ENCODE measurements at regions not wholly inside any gene's neighbourhood (a gene's known extent, or its start where the extent isn't known, plus 50 kb on each side); places are given as distances from the start of the nearest gene placed in this dataset.

DNA sequence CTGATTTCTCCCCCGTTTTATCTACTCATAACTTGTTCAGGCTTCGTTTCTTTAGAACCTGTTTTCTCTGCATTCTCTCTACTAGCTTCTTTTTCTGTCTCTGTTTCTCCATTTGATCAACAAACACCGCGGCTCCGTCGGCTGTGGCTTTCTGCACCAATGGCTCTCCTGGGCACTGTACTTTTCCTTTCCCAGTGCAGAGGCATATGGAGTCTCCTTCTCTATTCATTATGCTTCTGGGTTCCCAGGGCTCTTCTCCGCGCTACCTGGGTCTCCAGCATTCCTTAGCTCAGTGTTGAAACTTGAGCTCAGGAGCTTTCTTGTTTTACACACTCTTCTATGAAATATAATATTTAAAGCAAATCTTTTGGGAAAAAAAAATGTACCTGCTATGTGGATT, 196.6 kb upstream of the SOX11 start:
- no peaks in the 10 kb centered on the region for H3K27me3 ChIP-seq
- H3K4me1 ChIP-seq, result no peaks in the 10 kb centered on the region
- no peak for TF ChIP-seq Cebpa-rat (IDR thresholded peaks at IDR 0.05)
- H3K9me3 ChIP-seq, result no peaks in the 10 kb centered on the region
- no peak overlapping the region for H3K27ac ChIP-seq
- H3K4me2 ChIP-seq, result no peak overlapping the region
- H3K36me3 ChIP-seq, result no peaks in the 10 kb centered on the region
- H3K4me3 ChIP-seq, result no peak overlapping the region
- no peaks in the 10 kb centered on the region for H4K20me1 ChIP-seq
- H3K9ac ChIP-seq, result no peak overlapping the region

DNA sequence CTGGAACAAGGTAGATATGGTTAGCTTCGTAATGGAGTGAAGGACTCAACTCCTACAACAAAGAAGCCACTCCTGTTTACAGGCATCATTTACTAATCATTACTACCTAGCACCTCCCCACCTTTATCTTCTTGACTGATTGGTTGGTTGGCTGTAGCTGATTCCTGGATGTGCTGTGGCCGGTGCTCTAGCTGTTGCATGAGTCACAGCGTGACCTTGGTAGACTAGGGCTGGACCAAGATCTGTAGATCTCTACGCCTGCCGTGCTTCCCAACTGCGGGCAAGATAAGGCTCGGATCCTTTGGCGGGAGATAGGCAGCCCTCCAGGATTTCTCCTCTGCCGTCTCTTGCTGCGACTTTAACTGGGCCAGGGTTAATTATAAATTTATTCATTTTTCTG, 194.3 kb upstream of the SOX11 start:
- H3K9ac ChIP-seq, result no peak overlapping the region
- no peaks in the 10 kb centered on the region for H3K27me3 ChIP-seq
- H3K36me3 ChIP-seq, result no peaks in the 10 kb centered on the region
- no peak overlapping the region for H3K4me2 ChIP-seq
- no peaks in the 10 kb centered on the region for H3K9me3 ChIP-seq
- no peak overlapping the region for H3K27ac ChIP-seq
- no peaks in the 10 kb centered on the region for H3K4me1 ChIP-seq
- no peak overlapping the region for H3K4me3 ChIP-seq
- H4K20me1 ChIP-seq, result no peaks in the 10 kb centered on the region
- no peak for TF ChIP-seq Cebpa-rat (IDR thresholded peaks at IDR 0.05)

DNA sequence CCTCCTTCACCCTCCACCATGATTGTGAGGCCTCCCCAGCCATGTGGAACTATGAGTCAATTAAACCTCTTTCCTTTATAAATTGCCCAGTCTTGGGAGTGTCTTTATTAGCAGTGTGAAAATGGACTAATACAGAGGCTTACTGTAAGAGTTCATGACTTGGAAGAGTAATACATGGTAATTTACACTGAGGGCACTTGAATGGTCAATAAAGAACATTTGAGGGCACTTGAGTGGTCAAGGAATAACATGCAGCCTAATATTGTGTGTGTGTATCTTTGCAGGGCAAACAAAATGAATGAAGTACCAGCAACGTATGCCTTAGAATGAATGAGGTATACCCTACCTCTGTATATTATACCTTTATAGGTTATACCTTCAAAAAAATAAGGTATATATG, 190.4 kb upstream of the SOX11 start:
- no peak for TF ChIP-seq Cebpa-rat (IDR thresholded peaks at IDR 0.05)
- Histone ChIP-seq H3K4me3 (no peak overlapping the region), H3K36me3 (no peaks in the 10 kb centered on the region), H3K27me3 (no peaks in the 10 kb centered on the region), H3K9me3 (no peaks in the 10 kb centered on the region), H4K20me1 (no peaks in the 10 kb centered on the region), H3K27ac (no peak overlapping the region), H3K4me2 (no peak overlapping the region), H3K9ac (no peak overlapping the region), H3K4me1 (no peaks in the 10 kb centered on the region)

DNA sequence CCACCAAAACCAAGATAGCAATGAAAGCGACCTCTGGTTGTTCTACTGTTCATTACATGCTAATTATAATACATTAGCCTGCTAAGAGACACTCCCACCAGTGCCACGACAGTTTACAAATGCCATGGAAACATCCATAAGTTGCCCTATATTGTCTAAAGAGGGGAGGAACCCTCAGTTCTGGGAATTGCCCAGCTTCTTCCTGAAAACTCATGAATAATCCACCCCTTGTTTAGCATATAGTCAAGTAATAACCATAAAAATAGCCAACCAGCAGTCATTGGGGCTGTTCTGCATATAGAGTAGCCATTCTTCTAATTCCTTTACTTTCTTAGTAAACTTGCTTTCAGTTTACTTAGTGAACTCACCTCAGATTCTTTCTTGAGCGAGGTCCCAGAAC, 189.8 kb upstream of the SOX11 start:
- no peaks in the 10 kb centered on the region for H4K20me1 ChIP-seq
- no peak overlapping the region for H3K4me2 ChIP-seq
- H3K36me3 ChIP-seq, result no peaks in the 10 kb centered on the region

DNA sequence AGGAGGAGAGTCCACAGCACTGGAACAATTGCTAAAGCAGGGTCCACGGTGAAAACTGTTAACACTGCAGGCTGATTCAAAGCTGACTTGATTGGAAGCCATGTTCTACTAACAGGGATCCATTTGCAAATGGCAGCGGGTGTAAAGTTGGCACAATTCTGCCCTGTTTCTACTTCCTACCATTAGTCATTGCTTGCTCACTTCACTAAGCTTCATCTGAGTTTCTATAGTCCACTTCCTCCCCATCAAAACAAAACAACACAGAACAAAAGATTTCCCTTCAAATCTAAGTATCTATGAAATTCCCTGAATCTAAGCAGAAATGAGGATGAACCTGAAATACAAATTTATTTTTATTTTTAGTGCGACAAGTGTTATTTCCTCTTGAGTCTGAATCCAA, 187.4 kb upstream of the SOX11 start:
- Histone ChIP-seq H3K4me2 (no peak overlapping the region), H3K4me1 (no peaks in the 10 kb centered on the region), H3K36me3 (no peaks in the 10 kb centered on the region), H3K9ac (no peak overlapping the region), H3K9me3 (no peaks in the 10 kb centered on the region), H3K27me3 (no peaks in the 10 kb centered on the region), H4K20me1 (no peaks in the 10 kb centered on the region), H3K27ac (no peak overlapping the region), H3K4me3 (no peak overlapping the region)
- TF ChIP-seq Cebpa-rat (IDR thresholded peaks at IDR 0.05), result no peak

More for the DNA sequence above, 189.8 kb upstream of the SOX11 start:
- Histone ChIP-seq H3K4me3 (no peak overlapping the region), H3K4me1 (no peaks in the 10 kb centered on the region), H3K9ac (no peak overlapping the region), H3K27me3 (no peaks in the 10 kb centered on the region), H3K9me3 (no peaks in the 10 kb centered on the region), H3K27ac (no peak overlapping the region)
- TF ChIP-seq Cebpa-rat (IDR thresholded peaks at IDR 0.05), result no peak

DNA sequence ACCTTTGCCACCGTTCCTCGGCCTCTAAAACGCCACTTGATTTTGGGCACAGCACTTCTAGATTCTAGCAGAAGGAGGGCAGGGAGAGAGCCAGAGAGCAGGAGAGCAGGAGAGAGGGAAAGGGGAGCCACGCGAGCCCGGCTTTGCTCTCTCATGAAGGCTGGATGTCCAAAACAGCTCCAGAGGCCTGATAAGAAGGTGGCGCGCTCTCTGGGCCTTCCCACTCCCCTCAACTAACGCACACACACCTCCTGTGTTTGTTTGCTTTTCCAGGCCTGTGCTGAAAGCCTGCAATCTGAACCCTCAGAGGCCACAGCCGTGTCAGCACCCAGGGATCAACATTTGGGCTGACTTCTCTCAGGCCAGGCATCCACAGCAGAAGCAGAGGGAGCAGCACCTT, 184.8 kb upstream of the SOX11 start:
- no peaks in the 10 kb centered on the region for H3K36me3 ChIP-seq
- TF ChIP-seq Cebpa-rat (IDR thresholded peaks at IDR 0.05), result no peak
- no peaks in the 10 kb centered on the region for H4K20me1 ChIP-seq
- no peaks in the 10 kb centered on the region for H3K27me3 ChIP-seq
- H3K27ac ChIP-seq, result no peak overlapping the region
- no peak overlapping the region for H3K4me3 ChIP-seq
- no peak overlapping the region for H3K4me2 ChIP-seq
- H3K9ac ChIP-seq, result no peak overlapping the region
- no peaks in the 10 kb centered on the region for H3K4me1 ChIP-seq
- no peaks in the 10 kb centered on the region for H3K9me3 ChIP-seq

DNA sequence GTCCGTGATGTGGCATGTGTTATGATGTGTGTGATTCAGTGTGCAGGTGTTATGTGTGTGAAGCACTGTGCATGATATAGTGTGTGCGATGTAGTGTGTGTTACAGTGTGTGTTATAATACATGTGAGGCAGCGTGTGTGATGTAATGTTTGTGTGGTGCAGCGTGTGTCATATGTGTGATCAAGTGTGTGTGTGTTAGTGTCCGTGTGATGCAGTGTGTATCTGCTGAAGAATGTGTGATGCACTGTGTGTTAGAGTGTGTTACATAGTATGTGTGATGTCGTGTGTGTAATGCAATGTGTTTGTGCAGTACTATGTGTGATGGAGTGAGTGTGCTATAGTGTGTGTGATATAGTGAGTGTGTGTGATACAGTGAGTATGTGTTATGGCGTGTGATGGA, 182.8 kb upstream of the SOX11 start:
- H3K4me2 ChIP-seq, result no peak overlapping the region
- H3K27ac ChIP-seq, result no peak overlapping the region
- no peaks in the 10 kb centered on the region for H4K20me1 ChIP-seq
- H3K9me3 ChIP-seq, result no peaks in the 10 kb centered on the region
- H3K9ac ChIP-seq, result no peak overlapping the region
- H3K36me3 ChIP-seq, result no peaks in the 10 kb centered on the region
- no peak for TF ChIP-seq Cebpa-rat (IDR thresholded peaks at IDR 0.05)
- H3K27me3 ChIP-seq, result no peaks in the 10 kb centered on the region
- no peaks in the 10 kb centered on the region for H3K4me1 ChIP-seq
- H3K4me3 ChIP-seq, result no peak overlapping the region

DNA sequence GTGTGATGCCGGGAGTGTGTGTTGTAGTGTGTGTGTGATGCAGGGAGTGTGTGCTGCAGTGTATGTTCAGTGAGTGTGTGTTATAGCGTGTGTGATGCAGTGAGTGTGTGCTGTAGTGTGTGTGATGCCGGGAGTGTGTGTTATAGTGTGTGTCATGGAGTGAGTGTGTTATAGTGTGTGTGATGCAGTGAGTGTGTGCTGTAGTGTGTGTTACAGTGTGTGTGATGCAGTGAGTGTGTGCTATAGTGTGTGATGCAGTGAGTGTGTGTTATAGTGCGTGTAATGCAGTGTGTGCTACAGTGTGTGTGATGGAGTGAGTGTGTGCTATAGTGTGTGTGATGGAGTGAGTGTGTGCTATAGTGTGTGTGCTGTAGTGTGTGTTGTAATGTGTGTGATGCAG, 182.1 kb upstream of the SOX11 start:
- Histone ChIP-seq H3K9ac (no peak overlapping the region), H3K4me2 (no peak overlapping the region), H3K27me3 (no peaks in the 10 kb centered on the region), H3K4me1 (no peaks in the 10 kb centered on the region), H3K27ac (no peak overlapping the region), H3K4me3 (no peak overlapping the region), H4K20me1 (no peaks in the 10 kb centered on the region), H3K9me3 (no peaks in the 10 kb centered on the region), H3K36me3 (no peaks in the 10 kb centered on the region)
- TF ChIP-seq Cebpa-rat (IDR thresholded peaks at IDR 0.05), result no peak

DNA sequence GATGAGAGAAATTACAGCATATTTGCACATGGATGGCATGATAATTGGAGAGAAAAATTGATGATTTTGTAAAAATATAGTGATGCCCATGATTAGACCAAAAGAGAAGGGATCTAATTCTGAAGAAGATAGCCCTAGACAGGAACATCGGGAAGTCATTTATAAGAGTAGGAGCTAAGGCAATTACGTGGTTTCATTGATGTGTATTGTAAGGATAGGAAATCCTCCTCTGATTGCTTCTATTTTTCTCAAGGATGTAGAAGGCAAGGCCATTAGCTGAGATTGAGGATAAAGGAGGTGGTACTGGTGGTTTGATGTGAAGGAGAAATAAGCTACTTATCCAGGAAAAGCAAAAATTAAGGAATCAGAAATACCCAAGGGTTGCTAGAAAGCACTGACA, 176.5 kb upstream of the SOX11 start:
- H3K27ac ChIP-seq, result no peak overlapping the region
- no peaks in the 10 kb centered on the region for H3K36me3 ChIP-seq
- no peak for TF ChIP-seq Cebpa-rat (IDR thresholded peaks at IDR 0.05)
- no peaks in the 10 kb centered on the region for H4K20me1 ChIP-seq
- H3K4me2 ChIP-seq, result no peak overlapping the region
- no peak overlapping the region for H3K4me3 ChIP-seq
- no peak overlapping the region for H3K9ac ChIP-seq
- H3K4me1 ChIP-seq, result peaks cover 9% of the 10 kb centered on the region
- H3K27me3 ChIP-seq, result no peaks in the 10 kb centered on the region
- no peaks in the 10 kb centered on the region for H3K9me3 ChIP-seq

DNA sequence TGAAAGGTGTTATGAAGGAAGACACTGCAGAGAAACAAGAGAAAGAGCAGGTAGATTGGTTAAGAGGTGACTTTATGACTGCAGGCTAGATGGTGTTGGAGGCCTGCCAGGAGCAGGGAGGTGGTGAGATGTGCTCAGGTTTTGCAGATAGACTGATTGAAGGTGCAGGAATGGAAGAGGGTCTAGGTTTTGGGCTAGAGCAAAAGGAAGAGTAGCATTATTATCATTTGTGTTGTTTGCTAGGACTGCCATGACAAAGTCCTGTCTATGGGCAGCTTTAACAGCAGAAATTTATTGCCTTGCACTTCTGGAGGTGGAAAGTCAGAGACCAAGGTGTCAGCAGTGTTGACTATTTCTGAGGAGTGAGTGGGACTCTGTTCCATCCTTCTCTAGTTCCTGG, 172.9 kb upstream of the SOX11 start:
- Histone ChIP-seq H3K36me3 (no peaks in the 10 kb centered on the region), H4K20me1 (no peaks in the 10 kb centered on the region), H3K9me3 (no peaks in the 10 kb centered on the region), H3K9ac (no peak overlapping the region), H3K4me3 (no peak overlapping the region), H3K27me3 (no peaks in the 10 kb centered on the region), H3K4me1 (peaks cover 21% of the 10 kb centered on the region), H3K27ac (no peak overlapping the region), H3K4me2 (no peak overlapping the region)
- no peak for TF ChIP-seq Cebpa-rat (IDR thresholded peaks at IDR 0.05)

DNA sequence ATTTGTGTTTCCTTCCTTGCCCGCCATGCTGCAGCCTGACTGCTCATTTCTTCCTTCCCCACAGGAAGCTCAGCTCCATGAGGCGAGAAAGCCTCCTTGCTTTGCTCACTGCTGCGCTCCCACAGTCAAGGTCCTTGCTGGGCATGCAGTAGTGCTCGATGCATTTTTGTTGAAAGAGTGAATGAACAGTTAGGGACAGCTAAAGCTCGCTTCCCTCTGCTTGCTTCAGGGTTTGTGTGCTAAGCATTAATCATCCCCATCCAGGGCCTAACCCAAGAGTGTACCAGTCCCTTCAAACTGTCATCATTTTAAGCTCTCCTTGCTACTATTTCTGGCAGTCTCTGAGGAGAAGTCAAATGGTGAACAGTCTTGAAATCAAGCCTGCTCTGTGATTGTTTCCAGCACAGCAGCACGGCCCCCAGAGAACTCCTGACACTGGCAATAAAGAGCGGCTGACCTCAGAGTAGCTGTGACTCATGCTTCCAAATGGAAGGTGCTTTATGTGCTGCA, 171.7 kb upstream of the SOX11 start:
- Histone ChIP-seq H3K27me3 (no peaks in the 10 kb centered on the region), H3K4me2 (peak overlapping the region; percentile 58), H4K20me1 (no peaks in the 10 kb centered on the region), H3K9ac (peak overlapping the region; percentile 27; the same call in 1 of the 2 replicates), H3K4me3 (no peak overlapping the region), H3K9me3 (no peaks in the 10 kb centered on the region), H3K4me1 (peaks cover 21% of the 10 kb centered on the region), H3K27ac (peak overlapping the region; percentile 46; the same call in 1 of the 2 replicates), H3K36me3 (no peaks in the 10 kb centered on the region)
- TF ChIP-seq Cebpa-rat (IDR thresholded peaks at IDR 0.05), result no peak
